GM12891 (cell line): ENCODE measurements at regions not wholly inside any gene's neighbourhood (a gene's known extent, or its start where the extent isn't known, plus 50 kb on each side); places are given as distances from the start of the nearest gene placed in this dataset.

Experiments used
- DNase-seq: peaks from one replicate; pipeline ENCODE4 v3.0.0; 2011; ENCODE audit warnings: low spot score; ENCODE audit not compliant: insufficient read length
- FAIRE-seq: peaks from 2 replicates; lab custom pipeline; 2011; peaks lifted over from hg19 to GRCh38; lab: Jason Lieb, UNC
- PAX5 ChIP-seq: IDR thresholded peaks from 2 replicates; pipeline ENCODE4 v1.6.1; 2011; ENCODE audit warnings: low read length, moderate library complexity, mild to moderate bottlenecking; ENCODE audit not compliant: insufficient read depth, severe bottlenecking
- POLR2A ChIP-seq: IDR thresholded peaks from 2 replicates; pipeline ENCODE4 v1.6.1; 2011; ENCODE audit warnings: low read depth, low read length, control low read depth
- POLR2AphosphoS5 ChIP-seq: IDR thresholded peaks from 2 replicates; pipeline ENCODE4 v1.6.1; 2011; ENCODE audit warnings: low read depth, low read length, control low read depth
- POU2F2 ChIP-seq: IDR thresholded peaks from 2 replicates; pipeline ENCODE4 v1.6.1; 2011; ENCODE audit warnings: low read depth, mild to moderate bottlenecking, control low read depth, low read length, moderate library complexity
- SPI1 ChIP-seq: IDR thresholded peaks from 2 replicates; pipeline ENCODE4 v1.6.1; 2011; ENCODE audit warnings: low read depth, low read length, control low read depth
- TAF1 ChIP-seq: IDR thresholded peaks from 2 replicates; pipeline ENCODE4 v1.6.1; 2011; ENCODE audit warnings: low read depth, low read length, control low read depth

GRCh38 chr6:91453224-91453878 lies 866.5 kb upstream of the MAP3K7 start:
- FAIRE-seq (no peak), DNase-seq (no peak)
- TF ChIP-seq TAF1 (no peak), POLR2A (no peak), POU2F2 (no peak), POLR2AphosphoS5 (no peak), PAX5 (no peak), SPI1 (no peak)

DNA sequence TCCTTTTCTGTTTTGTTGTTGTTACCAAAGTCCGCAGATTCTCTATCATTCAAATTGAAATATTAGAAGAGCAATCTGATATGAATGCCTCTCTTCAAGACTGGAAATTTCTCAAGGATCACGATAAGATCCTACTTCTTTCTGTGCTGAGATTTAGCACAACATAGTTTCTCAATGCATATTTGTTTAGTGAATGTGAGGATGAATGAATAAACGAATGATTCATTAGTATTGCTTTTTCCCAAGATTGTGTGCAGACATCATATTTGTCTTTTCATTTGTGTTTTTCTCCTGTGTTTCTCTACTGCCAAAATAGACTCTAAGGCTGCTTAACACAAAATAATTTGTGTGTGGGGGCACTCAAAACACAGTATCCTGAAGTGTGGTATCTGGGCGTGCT lies 862.7 kb upstream of the MAP3K7 start:
- DNase-seq, result no peak
- TF ChIP-seq TAF1, result no peak
- TF ChIP-seq POU2F2, result no peak
- no peak for TF ChIP-seq POLR2A
- no peak for TF ChIP-seq POLR2AphosphoS5
- no peak for TF ChIP-seq SPI1
- no peak for FAIRE-seq

DNA sequence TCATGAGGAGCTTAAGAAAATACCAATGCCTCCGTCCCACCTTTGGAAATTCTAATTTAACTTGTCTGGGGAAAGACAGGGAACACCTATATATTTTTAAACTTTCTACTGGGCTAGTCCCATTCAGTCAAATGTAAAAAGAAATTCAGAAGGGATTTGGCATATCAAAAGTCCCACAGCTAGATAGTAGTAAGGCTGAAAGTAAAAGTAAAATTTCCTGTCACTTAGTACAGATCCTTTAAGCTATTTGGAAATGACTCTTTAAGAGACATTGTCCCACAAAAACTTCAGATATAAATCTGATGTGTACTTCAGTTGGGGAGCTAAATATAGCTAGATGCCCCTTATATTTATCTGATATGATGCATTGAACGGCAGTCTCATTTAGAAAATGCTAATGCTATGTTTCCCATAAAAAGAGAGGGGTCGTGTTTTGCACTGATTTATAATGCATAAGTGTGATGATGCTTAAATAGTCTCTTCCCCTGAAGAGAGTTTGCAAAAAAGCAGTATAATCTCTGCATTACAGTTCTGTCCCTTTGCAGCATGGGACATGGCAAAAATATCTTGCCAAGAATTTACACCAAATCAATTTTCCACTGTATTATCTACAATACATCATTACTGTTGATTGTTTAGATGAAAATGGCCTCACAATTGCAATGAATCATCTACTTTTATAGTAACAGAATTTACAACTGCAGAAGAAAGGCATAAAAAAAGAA lies 860.8 kb upstream of the MAP3K7 start:
- peak; percentile 54 for FAIRE-seq
- TF ChIP-seq TAF1, result no peak
- TF ChIP-seq SPI1, result no peak
- no peak for TF ChIP-seq POU2F2
- TF ChIP-seq PAX5, result no peak
- no peak for TF ChIP-seq POLR2A
- no peak for TF ChIP-seq POLR2AphosphoS5

GRCh38 chr6:91447081-91447480 lies 860.2 kb upstream of the MAP3K7 start:
- TF ChIP-seq POLR2A (no peak), POLR2AphosphoS5 (no peak), TAF1 (no peak), SPI1 (no peak), POU2F2 (no peak), PAX5 (no peak)
- peak; percentile 26 for FAIRE-seq
- DNase-seq, result no peak

More for the DNA sequence above, 860.8 kb upstream of the MAP3K7 start:
- DNase-seq, result no peak

- no peak for TF ChIP-seq POLR2A
- TF ChIP-seq TAF1, result no peak
- no peak for TF ChIP-seq POLR2AphosphoS5
- TF ChIP-seq PAX5, result no peak
- TF ChIP-seq POU2F2, result no peak
- no peak for TF ChIP-seq SPI1
- DNase-seq, result no peak
- FAIRE-seq, result no peak
Observed at GRCh38 chr6:91443405-91443804, 856.5 kb upstream of the MAP3K7 start.

GRCh38 chr6:91442342-91442741 lies 855.5 kb upstream of the MAP3K7 start:
- no peak for FAIRE-seq
- DNase-seq, result no peak
- no peak for TF ChIP-seq PAX5
- no peak for TF ChIP-seq POLR2AphosphoS5
- TF ChIP-seq POU2F2, result no peak
- TF ChIP-seq SPI1, result peak; percentile 64

DNA sequence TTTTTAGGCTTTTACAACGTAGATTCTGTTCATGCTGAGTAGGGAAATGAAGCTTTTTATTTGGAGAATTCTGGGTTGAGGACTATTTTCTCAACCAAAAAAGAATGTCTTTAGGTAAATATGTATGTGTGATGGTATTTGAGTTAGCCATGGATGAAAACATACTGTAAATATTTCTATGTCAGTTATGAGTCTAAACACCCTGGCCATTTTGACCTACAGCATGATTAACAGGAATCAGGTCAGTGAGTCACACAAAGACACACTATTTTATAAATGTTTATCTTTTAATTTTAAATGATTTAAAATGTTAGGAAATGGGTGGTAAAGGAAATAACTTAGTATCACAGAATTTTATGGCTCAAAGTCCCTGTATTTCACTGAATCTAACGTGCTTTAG lies 851.7 kb upstream of the MAP3K7 start:
- FAIRE-seq (no peak), DNase-seq (no peak)

DNA sequence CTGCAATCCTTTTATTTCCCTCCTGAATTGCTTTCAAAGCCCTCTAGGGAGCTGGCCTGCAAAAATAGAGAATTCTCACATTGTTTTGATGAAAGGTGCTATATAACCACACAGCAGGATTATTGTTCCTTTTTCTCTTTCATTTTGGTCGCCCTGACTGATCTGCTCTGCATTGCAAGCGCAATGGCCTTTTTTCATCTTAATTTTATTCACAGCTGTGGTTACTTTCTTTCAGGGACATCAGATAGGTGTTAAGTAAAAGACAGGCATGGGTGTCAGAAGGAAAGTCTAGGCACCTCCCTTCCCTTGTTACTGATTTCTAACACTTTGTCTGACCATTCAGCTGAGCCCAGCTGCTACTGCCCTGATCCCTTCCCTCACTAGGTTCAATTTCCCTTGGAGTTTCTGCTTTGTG lies 850.5 kb upstream of the MAP3K7 start:
- FAIRE-seq (no peak), DNase-seq (no peak)
- no peak for TF ChIP-seq PAX5
- no peak for TF ChIP-seq POU2F2
- TF ChIP-seq POLR2A, result no peak
- TF ChIP-seq TAF1, result no peak
- TF ChIP-seq SPI1, result no peak
- TF ChIP-seq POLR2AphosphoS5, result no peak

More for the DNA sequence above, 851.7 kb upstream of the MAP3K7 start:
- TF ChIP-seq SPI1 (no peak), POLR2AphosphoS5 (no peak), POU2F2 (no peak), TAF1 (no peak), POLR2A (no peak), PAX5 (no peak)

GRCh38 chr6:91436448-91436847 lies 849.6 kb upstream of the MAP3K7 start:
- TF ChIP-seq TAF1 (no peak), POLR2AphosphoS5 (no peak), POU2F2 (no peak), SPI1 (no peak), PAX5 (no peak), POLR2A (no peak)
- no peak for DNase-seq
- FAIRE-seq, result no peak

DNA sequence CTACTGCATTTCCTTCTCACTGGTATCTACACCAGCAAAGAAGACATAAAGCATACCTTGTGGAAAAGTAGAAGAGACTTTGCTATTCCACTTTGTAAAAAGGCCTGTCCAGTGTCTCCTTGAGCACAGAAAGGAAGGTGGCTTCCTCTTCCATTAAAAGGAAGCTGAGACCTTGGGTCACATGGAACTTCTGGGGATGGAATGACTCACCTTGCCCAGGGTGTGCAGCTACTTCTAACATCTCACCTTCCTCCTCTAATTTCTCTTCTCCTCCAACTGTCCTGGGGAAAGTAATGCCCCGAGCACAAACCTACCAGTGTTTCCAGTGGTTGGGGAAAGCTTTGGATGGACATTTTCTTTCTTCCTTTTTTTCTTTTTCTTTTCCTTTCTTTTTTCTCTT lies 848.8 kb upstream of the MAP3K7 start:
- TF ChIP-seq SPI1, result no peak
- no peak for TF ChIP-seq POLR2A
- TF ChIP-seq PAX5, result no peak
- no peak for TF ChIP-seq POLR2AphosphoS5
- DNase-seq, result no peak
- no peak for FAIRE-seq
